GM18502 (cell line): ENCODE measurements at regions not wholly inside any gene's neighbourhood (a gene's known extent, or its start where the extent isn't known, plus 50 kb on each side); places are given as distances from the start of the nearest gene placed in this dataset.

Experiments used
- ATAC-seq: cut with Tn5 transposase; IDR thresholded peaks from one replicate; pipeline ENCODE4 v1.9.1; 2021; ENCODE audit warnings: mild to moderate bottlenecking; ENCODE audit not compliant: unreplicated experiment, poor library complexity

DNA sequence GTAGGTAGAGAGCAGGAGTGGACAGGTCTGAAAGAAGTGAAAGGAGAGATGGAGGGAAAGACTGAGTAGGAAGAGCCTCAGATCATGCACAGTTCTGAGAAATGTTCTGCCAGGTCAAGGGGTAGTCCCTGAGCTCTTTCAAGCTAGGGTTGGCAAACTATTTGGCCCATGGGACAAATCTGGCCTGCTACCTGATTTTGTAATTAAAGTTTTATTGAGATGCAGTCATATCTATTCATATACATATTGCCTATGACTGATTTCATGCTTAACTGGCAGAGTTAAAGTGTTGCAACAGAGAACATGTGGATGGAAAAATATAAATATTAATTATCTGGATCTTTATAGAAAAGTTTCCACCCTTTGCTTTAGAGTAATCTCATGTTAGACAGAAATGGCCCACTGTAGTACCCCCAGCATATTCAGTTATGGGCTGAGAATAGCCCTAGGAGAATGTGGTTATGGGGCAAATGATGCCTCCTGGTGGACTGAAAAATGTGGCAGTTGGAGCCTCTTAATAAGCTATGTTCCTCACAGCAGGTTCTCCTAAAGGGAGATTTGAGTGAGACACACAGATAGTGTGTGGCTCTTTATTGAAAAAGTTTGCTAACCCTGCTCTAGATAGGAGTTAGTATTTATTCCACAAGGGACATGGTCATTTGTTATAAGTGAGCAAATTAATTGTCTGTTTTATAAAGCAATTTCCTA, 476.9 kb downstream of the LRIG3 start:
- peak; percentile 88 for ATAC-seq

DNA sequence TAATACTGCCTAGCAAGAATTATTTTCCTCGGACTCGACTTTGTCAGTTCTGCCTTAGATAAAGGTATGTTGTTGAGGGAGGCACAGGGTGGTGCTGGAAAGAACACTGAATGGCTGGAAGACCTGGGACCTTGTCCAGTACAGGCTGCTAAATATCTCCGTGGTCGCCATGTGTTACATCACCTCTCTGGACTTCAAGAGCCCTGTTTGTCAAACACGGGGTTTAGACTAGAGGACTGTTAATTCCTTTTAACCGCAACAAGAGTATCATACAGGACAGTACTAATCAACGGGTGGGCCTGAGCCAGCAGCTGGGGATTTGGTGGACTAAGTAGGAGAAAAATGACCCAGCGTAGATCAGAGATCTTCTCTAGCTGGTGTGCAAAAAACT, 476.3 kb downstream of the LRIG3 start:
- no peak for ATAC-seq

DNA sequence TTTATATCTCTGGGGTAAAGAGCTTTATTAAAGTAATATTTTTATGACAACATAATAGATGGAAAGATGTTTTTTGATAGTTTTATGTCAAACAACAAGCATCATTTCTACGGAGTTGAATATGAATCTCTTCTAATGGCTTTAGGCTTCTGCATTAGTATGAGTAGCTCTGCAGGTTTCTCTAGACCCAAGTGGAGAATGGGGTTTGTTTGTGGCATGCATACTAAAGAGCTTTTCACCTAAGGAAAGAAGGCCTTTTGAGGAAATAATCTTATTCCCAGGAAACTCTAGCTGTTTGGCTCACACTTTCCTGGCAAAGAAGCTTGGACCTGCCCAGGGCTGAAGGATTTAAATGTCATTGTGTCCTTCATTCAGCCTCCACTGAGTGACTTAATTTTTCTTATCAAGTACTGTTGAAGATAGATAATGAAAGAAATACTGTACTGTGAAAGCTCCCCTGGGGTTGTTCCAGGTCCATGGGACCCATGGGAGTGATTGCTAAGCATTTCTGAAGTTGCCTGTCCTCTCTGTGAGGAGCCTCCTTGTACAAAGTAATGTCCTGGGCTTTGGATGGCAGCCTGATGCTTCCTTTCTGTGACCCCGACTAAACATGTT, 469.3 kb downstream of the LRIG3 start:
- no peak for ATAC-seq

DNA sequence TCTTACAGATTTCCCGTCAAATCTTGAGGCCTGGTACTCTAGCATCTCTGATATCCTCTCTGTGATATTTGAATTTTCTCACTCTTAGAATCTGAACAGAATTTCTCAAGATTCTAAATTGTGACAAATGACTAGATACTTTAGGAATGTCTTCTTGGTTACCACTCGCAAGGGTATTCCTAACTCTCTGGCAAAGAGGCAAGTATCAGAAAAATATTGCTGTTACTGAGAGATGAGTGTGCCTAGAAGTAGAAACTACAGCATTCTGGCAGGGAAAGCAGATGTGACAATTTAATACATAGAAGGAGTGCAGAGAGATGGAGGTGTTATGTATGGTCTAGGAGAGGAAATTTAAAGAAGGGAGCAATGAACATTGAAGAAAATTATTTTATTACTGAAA, 467.8 kb downstream of the LRIG3 start:
- no peak for ATAC-seq

- no peak for ATAC-seq
These were observed 467.0 kb downstream of the LRIG3 start for GRCh38 chr12:58453306-58453705.

- no peak for ATAC-seq
These were observed 465.2 kb downstream of the LRIG3 start for GRCh38 chr12:58455136-58455535.

DNA sequence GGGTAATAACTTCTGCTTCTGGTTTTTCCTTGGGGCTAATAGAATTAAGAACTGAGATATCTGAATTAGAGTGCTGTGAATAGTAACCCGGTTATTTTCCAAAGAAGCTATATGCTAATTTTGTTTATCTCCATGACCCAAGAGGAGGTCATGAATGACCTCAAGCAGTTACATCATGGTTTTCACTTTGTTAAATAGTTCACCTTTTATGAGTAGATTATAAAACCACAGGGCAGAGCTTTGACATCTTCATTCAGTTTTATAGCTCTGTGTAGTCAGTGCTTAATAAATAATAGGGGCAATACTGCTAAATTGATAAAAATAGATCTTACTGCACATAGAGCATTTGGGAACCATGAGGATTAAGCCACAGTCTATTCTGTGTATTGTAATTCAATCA, 462.2 kb downstream of the LRIG3 start:
- ATAC-seq: no peak

DNA sequence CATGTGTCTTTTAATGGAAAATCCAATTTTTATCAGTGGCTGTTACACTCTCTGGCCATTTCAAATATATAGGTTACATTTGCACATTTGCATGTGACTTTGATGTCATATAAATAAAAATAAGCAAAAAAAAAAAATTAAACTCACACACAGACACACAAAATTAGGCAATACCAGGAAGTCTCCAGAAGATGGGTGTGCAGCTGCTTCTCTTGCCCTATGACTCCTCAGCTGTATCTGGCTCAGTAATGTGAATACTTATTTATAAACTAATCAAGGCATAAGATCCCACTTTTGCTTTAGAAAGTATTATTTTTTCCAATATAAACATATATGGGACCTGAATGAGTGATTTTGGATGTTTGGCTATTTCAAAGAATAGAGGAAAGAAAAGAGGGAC, 461.1 kb downstream of the LRIG3 start:
- no peak for ATAC-seq

DNA sequence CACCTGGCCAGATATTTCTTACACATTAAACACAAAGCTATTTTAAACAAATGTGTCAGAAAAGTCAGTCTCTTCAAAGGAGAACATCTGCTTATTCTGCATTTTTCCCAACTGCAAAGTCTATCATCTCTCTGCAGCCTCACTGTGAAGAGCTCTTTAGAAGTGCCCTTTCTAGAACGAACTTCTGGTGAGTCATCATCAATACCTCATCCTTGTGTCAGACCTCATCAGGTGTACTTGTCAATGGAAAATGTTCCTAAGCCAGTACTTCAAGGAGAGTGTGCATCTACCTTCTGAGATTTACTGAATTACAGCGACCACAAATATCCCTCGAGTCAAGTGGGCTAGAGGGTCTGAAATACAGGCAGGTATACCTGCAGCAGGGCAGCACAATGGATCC, 457.3 kb downstream of the LRIG3 start:
- no peak for ATAC-seq

DNA sequence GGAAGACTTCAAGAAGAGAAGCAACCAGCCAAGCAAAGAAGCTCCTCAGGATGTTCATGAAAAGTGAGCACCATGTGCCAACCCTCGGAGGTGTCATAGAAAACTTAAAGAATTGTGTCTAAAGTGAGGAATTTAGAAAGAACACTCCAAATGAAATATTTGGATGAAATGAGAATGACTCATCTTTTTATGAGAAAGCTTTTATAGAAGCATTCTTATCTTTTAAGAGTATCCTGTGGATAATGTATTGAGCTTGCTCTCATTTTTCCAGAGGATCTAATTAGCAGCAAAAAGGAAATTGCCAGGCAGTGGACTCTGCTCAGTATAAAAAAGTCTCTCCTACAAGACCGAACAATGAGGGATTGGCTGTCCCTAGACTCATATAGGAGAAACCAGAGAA, 454.9 kb downstream of the LRIG3 start:
- ATAC-seq: no peak

DNA sequence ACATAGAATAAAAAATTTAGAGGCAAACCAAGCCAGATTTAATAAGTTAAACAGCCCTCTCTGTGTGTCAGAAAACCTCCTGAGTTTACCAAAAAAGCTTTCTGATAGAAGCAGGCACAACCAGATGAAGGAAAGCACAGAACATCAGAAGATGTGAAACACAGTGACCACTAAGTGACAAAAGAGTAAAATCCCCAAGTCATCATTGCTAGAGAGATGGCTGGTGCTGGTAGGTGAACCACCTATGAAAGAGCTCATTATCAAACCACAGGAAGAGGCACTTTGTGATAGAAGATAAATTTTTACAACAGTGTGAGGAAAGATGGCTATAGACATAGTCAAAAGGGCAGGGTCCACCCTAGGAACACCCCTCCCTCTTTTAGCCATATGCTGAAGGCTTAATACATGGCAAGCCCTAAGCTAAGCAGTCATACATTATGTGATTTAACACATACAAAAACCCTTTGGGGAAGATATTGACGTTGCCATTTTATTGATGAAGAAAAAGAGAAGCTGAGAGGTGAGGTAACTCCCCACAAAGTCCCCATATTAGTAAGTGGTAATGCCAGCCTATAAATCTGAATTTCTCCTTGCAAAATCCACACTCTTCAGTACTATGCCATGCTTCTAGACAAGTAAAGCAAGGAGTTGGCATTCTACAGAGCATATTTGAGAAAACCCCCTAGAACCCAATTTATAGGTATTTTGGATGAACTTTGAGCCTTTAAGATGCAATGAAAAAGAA, 449.9 kb downstream of the LRIG3 start:
- no peak for ATAC-seq

- ATAC-seq: no peak
These were observed 440.9 kb downstream of the LRIG3 start for GRCh38 chr12:58479401-58479800.

GRCh38 chr12:58481811-58482210, 438.5 kb downstream of the LRIG3 start:
- no peak for ATAC-seq

- no peak for ATAC-seq
These were observed 433.0 kb downstream of the LRIG3 start for GRCh38 chr12:58487255-58487654.

DNA sequence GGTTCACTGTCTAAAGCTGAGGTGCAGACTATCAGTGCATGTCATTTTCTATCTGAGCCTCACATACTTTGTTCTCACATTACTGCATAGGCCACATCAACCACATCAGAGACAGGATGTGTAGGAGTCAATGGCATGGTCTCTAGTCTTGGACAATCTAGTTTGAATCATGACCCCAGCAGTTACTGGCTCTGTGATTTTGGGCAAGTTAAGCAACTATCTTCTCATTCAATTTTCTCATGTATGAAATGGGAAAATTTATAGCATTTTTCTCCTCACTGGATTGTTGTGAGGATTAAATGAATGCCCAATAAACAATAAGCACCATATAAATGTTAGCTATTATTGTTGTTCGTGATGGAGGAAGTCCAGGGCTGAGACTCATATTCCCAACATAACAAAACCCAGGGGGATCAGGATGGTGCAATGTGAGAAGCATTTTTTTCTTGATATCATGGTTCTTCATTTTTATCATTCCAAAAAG, 432.6 kb downstream of the LRIG3 start:
- peak; percentile 46 for ATAC-seq

- no peak for ATAC-seq
These were observed 430.9 kb downstream of the LRIG3 start for GRCh38 chr12:58489394-58489793.

DNA sequence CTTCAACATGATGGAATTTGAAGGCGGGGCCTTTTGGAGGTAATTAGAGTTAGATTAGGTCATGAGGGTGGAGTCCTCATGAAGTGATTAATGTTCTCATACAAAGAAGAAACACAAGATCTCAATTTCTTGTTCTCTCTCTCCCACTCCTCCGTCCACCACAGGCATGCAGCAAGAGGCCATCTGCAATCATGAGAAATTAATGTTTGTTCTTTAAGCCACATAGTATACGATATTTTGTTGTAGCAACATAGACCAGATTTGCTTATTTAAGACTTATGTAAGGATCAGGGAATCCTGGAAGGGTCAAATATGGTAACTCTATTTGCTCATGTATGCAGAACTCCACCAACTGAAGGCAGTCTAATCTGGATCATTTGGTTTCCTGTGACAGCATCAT, 429.0 kb downstream of the LRIG3 start:
- no peak for ATAC-seq

GRCh38 chr12:58496411-58497190, 423.7 kb downstream of the LRIG3 start:
- no peak for ATAC-seq

DNA sequence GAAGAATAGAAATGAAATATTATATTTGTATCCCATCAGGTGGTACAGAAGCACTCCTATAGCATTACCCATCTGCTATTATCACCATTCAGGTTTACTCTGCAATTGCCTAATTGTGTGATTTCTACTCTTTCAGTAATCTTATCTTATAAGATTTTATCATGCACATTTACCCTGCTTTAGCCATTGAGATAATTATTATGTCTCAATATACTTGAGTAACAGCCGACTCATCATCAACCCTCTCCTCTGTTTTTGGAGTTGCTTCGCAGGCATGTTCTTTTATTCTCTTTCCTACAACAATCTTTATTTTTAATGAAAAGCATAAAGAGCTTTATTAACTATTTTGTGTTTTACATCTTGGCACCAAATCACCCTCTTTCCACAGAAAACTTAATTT, 419.9 kb downstream of the LRIG3 start:
- ATAC-seq: no peak

- ATAC-seq: no peak
These were observed 418.1 kb downstream of the LRIG3 start for GRCh38 chr12:58502226-58502625.

- no peak for ATAC-seq
These were observed 417.5 kb downstream of the LRIG3 start for GRCh38 chr12:58502841-58503240.
